PC-9 (cell line): ENCODE measurements at regions not wholly inside any gene's neighbourhood (a gene's known extent, or its start where the extent isn't known, plus 50 kb on each side); places are given as distances from the start of the nearest gene placed in this dataset.

ENCODE experiments used
- EZH2 ChIP-seq: fragments of 200-600 bp; sonication (generic); IDR thresholded peaks from 2 replicates; pipeline ENCODE4 v1.8.0; 2017; ENCODE audit warnings: antibody characterized with exemption, low read depth
- TF ChIP-seq, protein P1 (sequence below): fragments of 200-600 bp; sonication (generic); conservative IDR thresholded peaks from 2 replicates; pipeline ENCODE4 v1.6.1; 2017; ENCODE audit warnings: mixed run types, antibody characterized with exemption, mild to moderate bottlenecking, moderate library complexity

- TF ChIP-seq, protein P1, sequence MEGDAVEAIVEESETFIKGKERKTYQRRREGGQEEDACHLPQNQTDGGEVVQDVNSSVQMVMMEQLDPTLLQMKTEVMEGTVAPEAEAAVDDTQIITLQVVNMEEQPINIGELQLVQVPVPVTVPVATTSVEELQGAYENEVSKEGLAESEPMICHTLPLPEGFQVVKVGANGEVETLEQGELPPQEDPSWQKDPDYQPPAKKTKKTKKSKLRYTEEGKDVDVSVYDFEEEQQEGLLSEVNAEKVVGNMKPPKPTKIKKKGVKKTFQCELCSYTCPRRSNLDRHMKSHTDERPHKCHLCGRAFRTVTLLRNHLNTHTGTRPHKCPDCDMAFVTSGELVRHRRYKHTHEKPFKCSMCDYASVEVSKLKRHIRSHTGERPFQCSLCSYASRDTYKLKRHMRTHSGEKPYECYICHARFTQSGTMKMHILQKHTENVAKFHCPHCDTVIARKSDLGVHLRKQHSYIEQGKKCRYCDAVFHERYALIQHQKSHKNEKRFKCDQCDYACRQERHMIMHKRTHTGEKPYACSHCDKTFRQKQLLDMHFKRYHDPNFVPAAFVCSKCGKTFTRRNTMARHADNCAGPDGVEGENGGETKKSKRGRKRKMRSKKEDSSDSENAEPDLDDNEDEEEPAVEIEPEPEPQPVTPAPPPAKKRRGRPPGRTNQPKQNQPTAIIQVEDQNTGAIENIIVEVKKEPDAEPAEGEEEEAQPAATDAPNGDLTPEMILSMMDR: no peak
- TF ChIP-seq EZH2: no peak
These were observed 134.0 kb downstream of the TOMM20 start for GRCh38 chr1:234994436-234995295.
